ENCODE measurements at regions not wholly inside any gene's neighbourhood (a gene's known extent, or its start where the extent isn't known, plus 50 kb on each side); places are given as distances from the start of the nearest gene placed in this dataset.

- no peak overlapping the region for H3K27ac ChIP-seq (ENCODE audit: low read depth in 1 of 2, low read length in 2 of 2)
- H3K27me3 ChIP-seq (ENCODE audit: control insufficient read depth in 2 of 2, insufficient read depth in 2 of 2, low read length in 2 of 2) = no peaks in the 10 kb centered on the region
- DNase-seq = no peak
- no peak overlapping the region for H2AFZ ChIP-seq (ENCODE audit: insufficient read depth, low read depth, low read length, poor library complexity, severe bottlenecking)
- intact Hi-C loops (cut with micrococcal nuclease) = no loop called here
- H3K9me3 ChIP-seq (replicated peaks in 1 of 2; ENCODE audit: control insufficient read depth in 1 of 2, insufficient read depth in 1 of 2, low read length in 2 of 2) = peaks cover 6 to 10% of the 10 kb centered on the region in 2 donors
- H3K4me1 ChIP-seq (ENCODE audit: control insufficient read depth in 1 of 2, insufficient read depth in 2 of 2, low read length in 2 of 2) = no peaks in the 10 kb centered on the region
- TF ChIP-seq CTCF (IDR thresholded peaks at IDR 0.05) = no peak
- WGBS (ENCODE audit: insufficient coverage) = 100% methylated on average over 2 of the region's 2 CpGs
- no peaks in the 10 kb centered on the region for H3K36me3 ChIP-seq (replicated peaks in 1 of 2; ENCODE audit: control insufficient read depth in 1 of 2, insufficient read depth in 2 of 2, low read length in 2 of 2)
- no peak overlapping the region for H3K4me2 ChIP-seq (replicated peaks; ENCODE audit: extremely low read depth, low read length, poor library complexity, severe bottlenecking)
- no peaks in the 10 kb centered on the region for H4K20me1 ChIP-seq (ENCODE audit: insufficient read depth, low read length)
- peaks cover 2 to 11% (median 6%) of the 10 kb centered on the region in 7 donors for H3K9me3 Mint-ChIP-seq
- no peak overlapping the region for H3K27ac Mint-ChIP-seq
- no peak overlapping the region for H3K9ac ChIP-seq (ENCODE audit: insufficient read depth, low read length, poor library complexity, severe bottlenecking)
- no peak overlapping the region for H3K4me3 ChIP-seq (replicated peaks in 1 of 3; ENCODE audit: low read depth in 2 of 3, low read length in 3 of 3)
- H3K4me1 Mint-ChIP-seq = no peaks in the 10 kb centered on the region
- no peak overlapping the region for H3K4me3 Mint-ChIP-seq
- H3K36me3 Mint-ChIP-seq = no peaks in the 10 kb centered on the region
- no peaks in the 10 kb centered on the region for H3K79me2 ChIP-seq (ENCODE audit: insufficient read depth, low read length)
- H3K27me3 Mint-ChIP-seq (ENCODE audit: low read depth in 3 of 3) = no peaks in the 10 kb centered on the region
Measured at GRCh38 chr4:95910749-95911148, 70.9 kb downstream of the PDHA2 start.

GRCh38 chr4:95921470-95921869 is 81.6 kb downstream of the PDHA2 start:
- Histone ChIP-seq H2AFZ (ENCODE audit: insufficient read depth, low read depth, low read length, poor library complexity, severe bottlenecking) (no peak overlapping the region), H3K9me3 (replicated peaks in 1 of 2; ENCODE audit: control insufficient read depth in 1 of 2, insufficient read depth in 1 of 2, low read length in 2 of 2) (peaks cover 3 to 11% of the 10 kb centered on the region in 2 donors), H3K27ac (ENCODE audit: low read depth in 1 of 2, low read length in 2 of 2) (no peak overlapping the region), H3K9ac (ENCODE audit: insufficient read depth, low read length, poor library complexity, severe bottlenecking) (no peak overlapping the region), H3K36me3 (replicated peaks in 1 of 2; ENCODE audit: control insufficient read depth in 1 of 2, insufficient read depth in 2 of 2, low read length in 2 of 2) (no peaks in the 10 kb centered on the region), H3K4me1 (ENCODE audit: control insufficient read depth in 1 of 2, insufficient read depth in 2 of 2, low read length in 2 of 2) (no peaks in the 10 kb centered on the region), H3K4me2 (replicated peaks; ENCODE audit: extremely low read depth, low read length, poor library complexity, severe bottlenecking) (no peak overlapping the region), H4K20me1 (ENCODE audit: insufficient read depth, low read length) (no peaks in the 10 kb centered on the region), H3K27me3 (ENCODE audit: control insufficient read depth in 2 of 2, insufficient read depth in 2 of 2, low read length in 2 of 2) (no peaks in the 10 kb centered on the region), H3K79me2 (ENCODE audit: insufficient read depth, low read length) (no peaks in the 10 kb centered on the region), H3K4me3 (replicated peaks in 1 of 3; ENCODE audit: low read depth in 2 of 3, low read length in 3 of 3) (no peak overlapping the region)
- TF ChIP-seq CTCF (IDR thresholded peaks at IDR 0.05) = no peak
- Mint-ChIP-seq H3K4me1 (no peaks in the 10 kb centered on the region), H3K27ac (no peak overlapping the region), H3K4me3 (no peak overlapping the region), H3K27me3 (ENCODE audit: low read depth in 3 of 3) (no peaks in the 10 kb centered on the region), H3K9me3 (peaks cover 0 to 11% (median 4%) of the 10 kb centered on the region in 7 donors), H3K36me3 (no peaks in the 10 kb centered on the region)
- no peak for DNase-seq
- intact Hi-C loops (cut with micrococcal nuclease) = no loop called here
